ENCODE measurements at regions not wholly inside any gene's neighbourhood (a gene's known extent, or its start where the extent isn't known, plus 50 kb on each side); places are given as distances from the start of the nearest gene placed in this dataset.

DNA sequence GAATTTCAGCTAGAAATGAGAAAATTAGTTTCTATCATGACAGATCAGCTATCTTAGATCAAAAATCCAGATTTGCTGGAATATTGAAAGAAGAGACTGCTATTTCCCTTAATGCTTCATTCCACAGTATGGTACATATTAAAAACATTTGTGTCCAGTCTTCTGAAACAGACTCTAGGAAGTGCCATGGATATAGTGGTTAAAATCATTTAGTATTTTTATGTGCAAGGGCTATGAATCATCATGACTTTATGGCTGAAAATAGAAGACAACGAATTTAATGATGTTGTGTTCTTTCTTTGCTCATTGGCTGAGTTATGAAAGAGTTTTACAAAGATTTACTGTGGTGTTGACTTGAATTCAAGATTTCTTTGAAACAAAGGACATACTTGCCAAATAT lies 146.6 kb downstream of the ANKRD60 start:
- no peak for TF ChIP-seq POLR2A (IDR thresholded peaks at IDR 0.05)
- TF ChIP-seq, protein P1, sequence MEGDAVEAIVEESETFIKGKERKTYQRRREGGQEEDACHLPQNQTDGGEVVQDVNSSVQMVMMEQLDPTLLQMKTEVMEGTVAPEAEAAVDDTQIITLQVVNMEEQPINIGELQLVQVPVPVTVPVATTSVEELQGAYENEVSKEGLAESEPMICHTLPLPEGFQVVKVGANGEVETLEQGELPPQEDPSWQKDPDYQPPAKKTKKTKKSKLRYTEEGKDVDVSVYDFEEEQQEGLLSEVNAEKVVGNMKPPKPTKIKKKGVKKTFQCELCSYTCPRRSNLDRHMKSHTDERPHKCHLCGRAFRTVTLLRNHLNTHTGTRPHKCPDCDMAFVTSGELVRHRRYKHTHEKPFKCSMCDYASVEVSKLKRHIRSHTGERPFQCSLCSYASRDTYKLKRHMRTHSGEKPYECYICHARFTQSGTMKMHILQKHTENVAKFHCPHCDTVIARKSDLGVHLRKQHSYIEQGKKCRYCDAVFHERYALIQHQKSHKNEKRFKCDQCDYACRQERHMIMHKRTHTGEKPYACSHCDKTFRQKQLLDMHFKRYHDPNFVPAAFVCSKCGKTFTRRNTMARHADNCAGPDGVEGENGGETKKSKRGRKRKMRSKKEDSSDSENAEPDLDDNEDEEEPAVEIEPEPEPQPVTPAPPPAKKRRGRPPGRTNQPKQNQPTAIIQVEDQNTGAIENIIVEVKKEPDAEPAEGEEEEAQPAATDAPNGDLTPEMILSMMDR (IDR thresholded peaks at IDR 0.05): no peak

Measured in uterus (tissue), 2 donors.